ENCODE measurements at regions not wholly inside any gene's neighbourhood (a gene's known extent, or its start where the extent isn't known, plus 50 kb on each side); places are given as distances from the start of the nearest gene placed in this dataset.

DNA sequence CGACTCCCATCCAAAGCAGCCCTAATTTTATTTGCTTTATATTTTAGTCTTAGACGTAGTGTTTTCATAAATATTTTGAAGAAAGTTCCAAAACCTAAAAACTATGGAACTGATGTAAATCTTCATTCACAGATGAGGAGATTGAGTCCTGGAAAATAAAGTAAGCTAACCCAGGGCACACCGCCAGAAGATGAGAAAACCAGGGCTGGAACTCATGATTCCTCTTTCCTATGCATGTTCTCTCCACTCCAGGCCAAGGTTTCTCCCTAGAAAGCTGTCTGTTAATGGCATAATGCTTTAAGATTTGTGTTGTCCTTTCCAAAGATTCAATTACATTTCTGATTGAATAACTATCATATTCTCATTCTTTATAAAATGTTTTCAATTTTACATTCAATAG is 78.4 kb upstream of the ZC3H15 start:
- H3K4me1 Mint-ChIP-seq = no peaks in the 10 kb centered on the region
- H3K9ac ChIP-seq (ENCODE audit: low read length) = no peak overlapping the region
- no peak for DNase-seq
- no peak overlapping the region for H3K27ac ChIP-seq (ENCODE audit: low read length in 2 of 2)
- 100% methylated on average over 1 of the region's 3 CpGs for WGBS (ENCODE audit: insufficient coverage)
- no peaks in the 10 kb centered on the region for H3K79me2 ChIP-seq (ENCODE audit: control insufficient read depth, insufficient read depth, low read length)
- H3K4me1 ChIP-seq (ENCODE audit: control insufficient read depth in 2 of 2, insufficient read depth in 2 of 2, low read length in 2 of 2) = no peaks in the 10 kb centered on the region
- no peaks in the 10 kb centered on the region for H3K27me3 Mint-ChIP-seq
- TF ChIP-seq, protein P1, sequence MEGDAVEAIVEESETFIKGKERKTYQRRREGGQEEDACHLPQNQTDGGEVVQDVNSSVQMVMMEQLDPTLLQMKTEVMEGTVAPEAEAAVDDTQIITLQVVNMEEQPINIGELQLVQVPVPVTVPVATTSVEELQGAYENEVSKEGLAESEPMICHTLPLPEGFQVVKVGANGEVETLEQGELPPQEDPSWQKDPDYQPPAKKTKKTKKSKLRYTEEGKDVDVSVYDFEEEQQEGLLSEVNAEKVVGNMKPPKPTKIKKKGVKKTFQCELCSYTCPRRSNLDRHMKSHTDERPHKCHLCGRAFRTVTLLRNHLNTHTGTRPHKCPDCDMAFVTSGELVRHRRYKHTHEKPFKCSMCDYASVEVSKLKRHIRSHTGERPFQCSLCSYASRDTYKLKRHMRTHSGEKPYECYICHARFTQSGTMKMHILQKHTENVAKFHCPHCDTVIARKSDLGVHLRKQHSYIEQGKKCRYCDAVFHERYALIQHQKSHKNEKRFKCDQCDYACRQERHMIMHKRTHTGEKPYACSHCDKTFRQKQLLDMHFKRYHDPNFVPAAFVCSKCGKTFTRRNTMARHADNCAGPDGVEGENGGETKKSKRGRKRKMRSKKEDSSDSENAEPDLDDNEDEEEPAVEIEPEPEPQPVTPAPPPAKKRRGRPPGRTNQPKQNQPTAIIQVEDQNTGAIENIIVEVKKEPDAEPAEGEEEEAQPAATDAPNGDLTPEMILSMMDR (IDR thresholded peaks at IDR 0.05) = no peak
- TF ChIP-seq EZH2 (IDR thresholded peaks at IDR 0.05; ENCODE audit: borderline replicate concordance, insufficient read depth, low read depth, low read length, poor library complexity, severe bottlenecking) = no peak
- CTCF ChIA-PET = no interaction called here
- ATAC-seq (ENCODE audit: low read depth) = no peak
- H4K20me1 ChIP-seq (ENCODE audit: control insufficient read depth, insufficient read depth, low read length, poor library complexity, severe bottlenecking) = no peaks in the 10 kb centered on the region
- no peak overlapping the region for H3K4me2 ChIP-seq (replicated peaks; ENCODE audit: low read depth, low read length, poor library complexity, severe bottlenecking)
- no peak overlapping the region for H3K27ac Mint-ChIP-seq
- H2AFZ ChIP-seq (ENCODE audit: insufficient read depth, low read depth, low read length, poor library complexity, severe bottlenecking) = no peak overlapping the region
- H3K4me3 Mint-ChIP-seq = no peak overlapping the region
- H3K4me3 ChIP-seq (ENCODE audit: control extremely low read depth in 1 of 5, extremely low read depth in 1 of 5, insufficient read depth in 1 of 5, low read depth in 2 of 5, low read length in 4 of 5) = no peak overlapping the region
- POLR2A ChIA-PET = no interaction called here
- no peaks in the 10 kb centered on the region for H3K36me3 ChIP-seq (replicated peaks in 1 of 2; ENCODE audit: control extremely low read depth in 1 of 2, control insufficient read depth in 1 of 2, extremely low read depth in 1 of 2, insufficient read depth in 2 of 2, low read length in 1 of 2)
- H3K9me3 Mint-ChIP-seq (ENCODE audit: insufficient read depth) = peaks cover 2% of the 10 kb centered on the region
- intact Hi-C loops (cut with micrococcal nuclease) = no loop called here
- no peaks in the 10 kb centered on the region for H3K9me3 ChIP-seq (ENCODE audit: control extremely low read depth in 1 of 3, control insufficient read depth in 2 of 3, insufficient read depth in 1 of 3, low read length in 2 of 3)
- no peaks in the 10 kb centered on the region for H3K27me3 ChIP-seq (replicated peaks in 1 of 4; ENCODE audit: control extremely low read depth in 1 of 4, control insufficient read depth in 3 of 4, insufficient read depth in 4 of 4, low read length in 3 of 4)

DNA sequence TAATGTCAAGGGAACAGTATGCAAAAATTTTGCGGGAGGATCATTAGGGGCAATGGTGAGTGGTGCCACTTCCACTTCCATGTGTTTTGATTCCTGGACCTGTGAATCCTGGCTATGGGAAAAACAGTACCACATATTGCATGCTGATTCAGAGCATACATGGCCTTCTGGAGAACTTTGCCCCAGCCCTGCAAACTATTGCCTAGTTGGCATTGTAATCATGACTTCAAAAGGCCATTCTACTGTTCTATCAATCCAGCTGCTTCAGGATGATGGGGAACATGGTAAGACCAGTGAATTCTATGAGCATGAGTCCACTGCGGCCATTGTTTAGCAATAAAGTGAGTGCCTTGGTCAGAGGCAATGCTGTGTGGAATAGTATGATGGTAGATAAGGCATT is 75.3 kb upstream of the ZC3H15 start:
- TF ChIP-seq EZH2 (IDR thresholded peaks at IDR 0.05; ENCODE audit: borderline replicate concordance, insufficient read depth, low read depth, low read length, poor library complexity, severe bottlenecking) = no peak
- TF ChIP-seq, protein P1 (IDR thresholded peaks at IDR 0.05) = no peak
- Histone ChIP-seq H3K9me3 (ENCODE audit: control extremely low read depth in 1 of 3, control insufficient read depth in 2 of 3, insufficient read depth in 1 of 3, low read length in 2 of 3) (no peaks in the 10 kb centered on the region), H2AFZ (ENCODE audit: insufficient read depth, low read depth, low read length, poor library complexity, severe bottlenecking) (no peak overlapping the region), H3K4me3 (ENCODE audit: control extremely low read depth in 1 of 5, extremely low read depth in 1 of 5, insufficient read depth in 1 of 5, low read depth in 2 of 5, low read length in 4 of 5) (no peak overlapping the region), H3K36me3 (replicated peaks in 1 of 2; ENCODE audit: control extremely low read depth in 1 of 2, control insufficient read depth in 1 of 2, extremely low read depth in 1 of 2, insufficient read depth in 2 of 2, low read length in 1 of 2) (no peaks in the 10 kb centered on the region), H3K4me2 (replicated peaks; ENCODE audit: low read depth, low read length, poor library complexity, severe bottlenecking) (no peak overlapping the region), H3K27me3 (replicated peaks in 1 of 4; ENCODE audit: control extremely low read depth in 1 of 4, control insufficient read depth in 3 of 4, insufficient read depth in 4 of 4, low read length in 3 of 4) (no peaks in the 10 kb centered on the region), H3K4me1 (ENCODE audit: control insufficient read depth in 2 of 2, insufficient read depth in 2 of 2, low read length in 2 of 2) (no peaks in the 10 kb centered on the region), H4K20me1 (ENCODE audit: control insufficient read depth, insufficient read depth, low read length, poor library complexity, severe bottlenecking) (no peaks in the 10 kb centered on the region), H3K27ac (ENCODE audit: low read length in 2 of 2) (no peak overlapping the region), H3K79me2 (ENCODE audit: control insufficient read depth, insufficient read depth, low read length) (no peaks in the 10 kb centered on the region), H3K9ac (ENCODE audit: low read length) (no peak overlapping the region)
- DNase-seq (no peak), ATAC-seq (ENCODE audit: low read depth) (no peak)
- POLR2A ChIA-PET = no interaction called here
- CTCF ChIA-PET = no interaction called here
- 100% methylated on average over 2 of the region's 2 CpGs for WGBS (ENCODE audit: insufficient coverage)
- Mint-ChIP-seq H3K4me3 (no peak overlapping the region), H3K27me3 (no peaks in the 10 kb centered on the region), H3K27ac (no peak overlapping the region), H3K4me1 (no peaks in the 10 kb centered on the region), H3K9me3 (ENCODE audit: insufficient read depth) (peaks cover 2% of the 10 kb centered on the region)
- intact Hi-C loops (cut with micrococcal nuclease) = no loop called here
